ENCODE measurements at regions not wholly inside any gene's neighbourhood (a gene's known extent, or its start where the extent isn't known, plus 50 kb on each side); places are given as distances from the start of the nearest gene placed in this dataset.

DNA sequence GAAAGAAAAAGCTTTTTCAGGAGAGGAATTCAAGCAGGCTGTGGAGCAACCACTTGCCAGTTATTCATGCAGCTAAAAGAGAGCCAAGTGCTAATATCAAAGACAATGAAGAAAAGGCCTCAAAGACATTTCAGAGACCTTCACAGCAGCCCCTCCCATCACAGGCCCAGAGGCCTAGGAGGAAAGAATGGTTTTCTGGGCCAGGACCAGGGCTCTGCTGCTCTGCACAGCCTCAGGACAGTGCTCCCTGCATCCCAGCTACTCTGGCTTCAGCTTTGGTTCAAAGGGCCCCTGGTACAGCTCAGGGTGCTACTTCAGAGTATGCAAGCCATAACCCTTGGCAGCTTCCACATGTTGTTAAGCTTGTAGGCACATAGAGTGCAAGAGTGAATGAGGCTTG lies 119.5 kb downstream of the MSTN start:
- DNase-seq = no peak
- Histone ChIP-seq H3K4me1 (ENCODE audit: control insufficient read depth in 1 of 2, insufficient read depth in 2 of 2, low read length in 2 of 2) (no peaks in the 10 kb centered on the region), H3K18ac (ENCODE audit: low read length) (no peak overlapping the region), H2BK120ac (ENCODE audit: insufficient read depth, low read length, poor library complexity) (no peak overlapping the region), H3K36me3 (ENCODE audit: control insufficient read depth in 1 of 2, insufficient read depth in 2 of 2, low read length in 2 of 2) (no peaks in the 10 kb centered on the region), H2AFZ (ENCODE audit: insufficient read depth, low read length, poor library complexity) (no peak overlapping the region), H3K27ac (ENCODE audit: low read depth, low read length) (no peak overlapping the region), H3K4me3 (ENCODE audit: low read depth, low read length) (peak overlapping the region; percentile 44), H4K91ac (ENCODE audit: low read depth, low read length) (no peak overlapping the region), H3K9ac (ENCODE audit: low read length) (no peak overlapping the region), H3K4me2 (ENCODE audit: low read length) (no peak overlapping the region), H4K8ac (ENCODE audit: low read depth, low read length) (no peak overlapping the region), H3K79me2 (ENCODE audit: control insufficient read depth, insufficient read depth, low read length, poor library complexity) (no peaks in the 10 kb centered on the region), H2BK5ac (ENCODE audit: low read depth, low read length, poor library complexity) (no peak overlapping the region), H3K9me3 (ENCODE audit: insufficient read depth, low read depth, low read length) (peaks cover 10% of the 10 kb centered on the region), H3K79me1 (ENCODE audit: low read length) (no peaks in the 10 kb centered on the region), H2BK12ac (ENCODE audit: low read length) (no peak overlapping the region), H3K14ac (ENCODE audit: low read length) (no peak overlapping the region), H3K4ac (ENCODE audit: low read depth, low read length) (no peak overlapping the region), H3K27me3 (ENCODE audit: insufficient read depth, low read length) (no peaks in the 10 kb centered on the region), H3K23ac (ENCODE audit: low read length) (no peak overlapping the region), H4K12ac (ENCODE audit: low read depth, low read length) (no peak overlapping the region), H2AK5ac (ENCODE audit: low read length) (no peak overlapping the region)

DNA sequence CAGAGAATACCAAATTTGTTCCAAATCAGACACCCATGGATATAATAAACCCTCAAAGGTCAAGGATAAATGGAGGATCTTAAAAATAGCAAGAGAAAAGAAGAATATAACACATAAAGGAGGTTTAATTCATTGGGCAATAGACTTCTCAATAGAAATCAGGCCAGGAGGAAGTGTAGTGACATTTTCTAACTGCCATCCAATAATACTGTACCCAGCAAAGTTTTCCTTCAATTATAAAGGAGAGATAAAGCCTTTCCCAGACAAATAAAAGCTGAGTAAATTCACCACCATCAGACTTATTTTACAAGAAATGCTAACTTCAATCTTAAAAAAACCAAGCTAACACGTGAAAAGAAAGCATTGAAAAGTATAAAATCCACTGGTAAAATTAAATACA lies 121.6 kb downstream of the MSTN start:
- H4K12ac ChIP-seq (ENCODE audit: low read depth, low read length) = no peak overlapping the region
- H3K4me3 ChIP-seq (ENCODE audit: low read depth, low read length) = no peak overlapping the region
- H3K27me3 ChIP-seq (ENCODE audit: insufficient read depth, low read length) = no peaks in the 10 kb centered on the region
- H3K23ac ChIP-seq (ENCODE audit: low read length) = no peak overlapping the region
- H3K9me3 ChIP-seq (ENCODE audit: insufficient read depth, low read depth, low read length) = peaks cover 10% of the 10 kb centered on the region
- no peak overlapping the region for H2BK5ac ChIP-seq (ENCODE audit: low read depth, low read length, poor library complexity)
- H2AFZ ChIP-seq (ENCODE audit: insufficient read depth, low read length, poor library complexity) = no peak overlapping the region
- no peak overlapping the region for H2AK5ac ChIP-seq (ENCODE audit: low read length)
- no peak overlapping the region for H3K4ac ChIP-seq (ENCODE audit: low read depth, low read length)
- H3K18ac ChIP-seq (ENCODE audit: low read length) = no peak overlapping the region
- H3K14ac ChIP-seq (ENCODE audit: low read length) = no peak overlapping the region
- no peak overlapping the region for H4K8ac ChIP-seq (ENCODE audit: low read depth, low read length)
- no peaks in the 10 kb centered on the region for H3K4me1 ChIP-seq (ENCODE audit: control insufficient read depth in 1 of 2, insufficient read depth in 2 of 2, low read length in 2 of 2)
- no CpG with 5 or more reads among the region's 1 CpG for whole genome bisulfite sequencing (ENCODE audit: extremely low coverage, insufficient coverage, insufficient read length)
- no peak overlapping the region for H2BK12ac ChIP-seq (ENCODE audit: low read length)
- DNase-seq = no peak
- H3K4me2 ChIP-seq (ENCODE audit: low read length) = no peak overlapping the region
- H3K27ac ChIP-seq (ENCODE audit: low read depth, low read length) = no peak overlapping the region
- H3K79me1 ChIP-seq (ENCODE audit: low read length) = no peaks in the 10 kb centered on the region
- H3K79me2 ChIP-seq (ENCODE audit: control insufficient read depth, insufficient read depth, low read length, poor library complexity) = no peaks in the 10 kb centered on the region
- H3K36me3 ChIP-seq (ENCODE audit: control insufficient read depth in 1 of 2, insufficient read depth in 2 of 2, low read length in 2 of 2) = no peaks in the 10 kb centered on the region
- no peak overlapping the region for H3K9ac ChIP-seq (ENCODE audit: low read length)
- H2BK120ac ChIP-seq (ENCODE audit: insufficient read depth, low read length, poor library complexity) = no peak overlapping the region
- H4K91ac ChIP-seq (ENCODE audit: low read depth, low read length) = no peak overlapping the region

GRCh38 chr2:189937691-189938090 lies 124.8 kb downstream of the MSTN start:
- no CpG with 5 or more reads among the region's 2 CpGs for WGBS (ENCODE audit: extremely low coverage, insufficient coverage, insufficient read length)
- Histone ChIP-seq H2BK120ac (ENCODE audit: insufficient read depth, low read length, poor library complexity) (no peak overlapping the region), H3K4me1 (ENCODE audit: control insufficient read depth in 1 of 2, insufficient read depth in 2 of 2, low read length in 2 of 2) (no peaks in the 10 kb centered on the region), H3K4me3 (ENCODE audit: low read depth, low read length) (no peak overlapping the region), H4K8ac (ENCODE audit: low read depth, low read length) (no peak overlapping the region), H3K79me2 (ENCODE audit: control insufficient read depth, insufficient read depth, low read length, poor library complexity) (no peaks in the 10 kb centered on the region), H3K36me3 (ENCODE audit: control insufficient read depth in 1 of 2, insufficient read depth in 2 of 2, low read length in 2 of 2) (no peaks in the 10 kb centered on the region), H2AK5ac (ENCODE audit: low read length) (no peak overlapping the region), H3K27ac (ENCODE audit: low read depth, low read length) (no peak overlapping the region), H3K4ac (ENCODE audit: low read depth, low read length) (no peak overlapping the region), H3K23ac (ENCODE audit: low read length) (no peak overlapping the region), H2BK5ac (ENCODE audit: low read depth, low read length, poor library complexity) (no peak overlapping the region), H4K91ac (ENCODE audit: low read depth, low read length) (no peak overlapping the region), H3K18ac (ENCODE audit: low read length) (no peak overlapping the region), H2AFZ (ENCODE audit: insufficient read depth, low read length, poor library complexity) (no peak overlapping the region), H3K9me3 (ENCODE audit: insufficient read depth, low read depth, low read length) (peaks cover 3% of the 10 kb centered on the region), H3K14ac (ENCODE audit: low read length) (no peak overlapping the region), H3K79me1 (ENCODE audit: low read length) (no peaks in the 10 kb centered on the region), H2BK12ac (ENCODE audit: low read length) (no peak overlapping the region), H3K27me3 (ENCODE audit: insufficient read depth, low read length) (no peaks in the 10 kb centered on the region), H3K9ac (ENCODE audit: low read length) (no peak overlapping the region), H3K4me2 (ENCODE audit: low read length) (no peak overlapping the region), H4K12ac (ENCODE audit: low read depth, low read length) (no peak overlapping the region)
- DNase-seq = no peak

- H3K4me2 ChIP-seq (ENCODE audit: low read length) = no peak overlapping the region
- H2BK12ac ChIP-seq (ENCODE audit: low read length) = no peak overlapping the region
- H3K9me3 ChIP-seq (ENCODE audit: insufficient read depth, low read depth, low read length) = no peaks in the 10 kb centered on the region
- H3K4me3 ChIP-seq (ENCODE audit: low read depth, low read length) = no peak overlapping the region
- H3K79me1 ChIP-seq (ENCODE audit: low read length) = no peaks in the 10 kb centered on the region
- no peak overlapping the region for H4K8ac ChIP-seq (ENCODE audit: low read depth, low read length)
- no peaks in the 10 kb centered on the region for H3K27me3 ChIP-seq (ENCODE audit: insufficient read depth, low read length)
- H3K14ac ChIP-seq (ENCODE audit: low read length) = no peak overlapping the region
- H2BK120ac ChIP-seq (ENCODE audit: insufficient read depth, low read length, poor library complexity) = no peak overlapping the region
- H3K36me3 ChIP-seq (ENCODE audit: control insufficient read depth in 1 of 2, insufficient read depth in 2 of 2, low read length in 2 of 2) = no peaks in the 10 kb centered on the region
- WGBS (ENCODE audit: extremely low coverage, insufficient coverage, insufficient read length) = no CpG with 5 or more reads among the region's 1 CpG
- no peak overlapping the region for H4K91ac ChIP-seq (ENCODE audit: low read depth, low read length)
- no peak overlapping the region for H2BK5ac ChIP-seq (ENCODE audit: low read depth, low read length, poor library complexity)
- peak; percentile 40 to 88 for DNase-seq
- no peak overlapping the region for H2AFZ ChIP-seq (ENCODE audit: insufficient read depth, low read length, poor library complexity)
- no peak overlapping the region for H3K4ac ChIP-seq (ENCODE audit: low read depth, low read length)
- no peak overlapping the region for H2AK5ac ChIP-seq (ENCODE audit: low read length)
- H3K18ac ChIP-seq (ENCODE audit: low read length) = no peak overlapping the region
- no peak overlapping the region for H3K23ac ChIP-seq (ENCODE audit: low read length)
- no peak overlapping the region for H3K27ac ChIP-seq (ENCODE audit: low read depth, low read length)
- H3K4me1 ChIP-seq (ENCODE audit: control insufficient read depth in 1 of 2, insufficient read depth in 2 of 2, low read length in 2 of 2) = no peaks in the 10 kb centered on the region
- no peak overlapping the region for H4K12ac ChIP-seq (ENCODE audit: low read depth, low read length)
- H3K9ac ChIP-seq (ENCODE audit: low read length) = no peak overlapping the region
- H3K79me2 ChIP-seq (ENCODE audit: control insufficient read depth, insufficient read depth, low read length, poor library complexity) = no peaks in the 10 kb centered on the region
Measured at GRCh38 chr2:189933911-189934399, 128.6 kb downstream of the MSTN start.

Measured in trophoblast cell (in vitro differentiated cells and primary cell).